ENCODE measurements at regions not wholly inside any gene's neighbourhood (a gene's known extent, or its start where the extent isn't known, plus 50 kb on each side); places are given as distances from the start of the nearest gene placed in this dataset.

DNA sequence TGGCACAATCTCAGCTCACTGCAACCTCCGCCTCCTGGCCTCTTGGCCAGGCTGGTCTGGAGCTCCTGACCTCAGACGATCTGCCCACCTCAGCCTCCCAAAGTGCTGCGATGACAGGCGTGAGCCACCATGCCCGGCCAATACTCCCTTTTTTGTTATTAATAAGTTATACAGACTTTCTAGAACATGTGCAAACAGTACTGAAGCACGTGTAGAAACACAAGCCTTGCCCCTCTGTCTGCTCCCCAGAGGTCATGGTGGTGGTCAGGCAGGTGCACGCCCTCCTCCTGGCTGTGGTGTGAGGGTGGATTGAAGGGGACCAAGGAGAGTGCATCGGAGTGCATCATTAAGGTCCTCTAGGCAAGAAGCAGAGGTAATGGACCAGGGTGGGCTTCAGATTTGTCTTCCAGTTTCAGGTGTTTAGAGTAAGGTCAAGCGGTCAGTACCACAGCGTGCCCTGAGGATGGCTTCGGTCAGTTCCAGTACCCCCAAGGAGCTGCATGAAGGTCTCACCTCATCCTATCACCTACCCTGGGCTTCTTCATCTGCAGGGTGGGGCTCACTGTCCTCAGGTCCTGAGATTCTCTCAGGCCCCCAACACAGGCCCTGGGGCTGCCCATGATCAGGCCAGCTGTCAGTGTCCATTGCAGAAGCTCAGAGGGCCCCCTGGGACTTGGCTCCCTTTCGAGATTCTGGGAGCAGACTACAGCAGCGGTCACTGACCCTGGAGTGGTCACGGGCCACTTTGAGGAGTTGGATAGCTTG is 124.3 kb downstream of the GLI2 start:
- Histone ChIP-seq H3K36me3 (ENCODE audit: control insufficient read depth in 2 of 2, extremely low read depth in 1 of 2, insufficient read depth in 2 of 2, low read length in 2 of 2) (no peaks in the 10 kb centered on the region), H4K20me1 (replicated peaks; ENCODE audit: control insufficient read depth, extremely low read depth, insufficient read depth, low read length) (no peaks in the 10 kb centered on the region), H3K4me2 (ENCODE audit: insufficient read depth, low read length) (no peak overlapping the region), H3K27ac (ENCODE audit: insufficient read depth, low read depth, low read length) (no peak overlapping the region), H2AFZ (ENCODE audit: low read depth, low read length) (no peak overlapping the region), H3K9ac (replicated peaks; ENCODE audit: extremely low read depth, insufficient read depth, low read length) (no peak overlapping the region), H3K27me3 (ENCODE audit: control insufficient read depth in 2 of 2, insufficient read depth in 2 of 2, low read length in 2 of 2) (peaks cover 0 to 2% of the 10 kb centered on the region in 2 experiments), H3K4me3 (replicated peaks in 1 of 3; ENCODE audit: insufficient read depth in 1 of 3, low read depth in 1 of 3, low read length in 3 of 3) (no peak overlapping the region), H3K79me2 (ENCODE audit: control insufficient read depth, insufficient read depth, low read length) (no peaks in the 10 kb centered on the region), H3K9me3 (replicated peaks; ENCODE audit: control insufficient read depth, insufficient read depth, low read length) (no peaks in the 10 kb centered on the region), H3K9me1 (replicated peaks; ENCODE audit: control insufficient read depth, extremely low read depth, insufficient read depth, low read length) (no peaks in the 10 kb centered on the region), H3K4me1 (ENCODE audit: control insufficient read depth, extremely low read depth, insufficient read depth, low read length) (no peaks in the 10 kb centered on the region)
- CTCF ChIA-PET: interaction anchor here (0.8 kb wide), 1 partner anchor 8 kb away, joined by 3 read pairs; no protein-coding TSS in a partner anchor
- dilution Hi-C loops (cut with MboI; ENCODE audit: extremely low pct_ligation_motif_present, low sequenced_read_pairs) (no loop called here), intact Hi-C loops (cut with micrococcal nuclease) (no loop called here)
- FAIRE-seq: no peak
- BruUV-seq (replicated peaks): no TSS peak
- POLR2A ChIA-PET: no interaction called here
- DNase-seq (ENCODE audit: low read depth, low spot score): no peak
- TF ChIP-seq EZH2 (IDR thresholded peaks at IDR 0.05; ENCODE audit: borderline replicate concordance, low read depth, low read length, severe bottlenecking): no peak
- TF ChIP-seq, protein P1, sequence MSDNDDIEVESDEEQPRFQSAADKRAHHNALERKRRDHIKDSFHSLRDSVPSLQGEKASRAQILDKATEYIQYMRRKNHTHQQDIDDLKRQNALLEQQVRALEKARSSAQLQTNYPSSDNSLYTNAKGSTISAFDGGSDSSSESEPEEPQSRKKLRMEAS (IDR thresholded peaks at IDR 0.05; ENCODE audit: insufficient read depth, insufficient read length): no peak
- TF ChIP-seq MYC (IDR thresholded peaks at IDR 0.05; ENCODE audit: low read depth, low read length): no peak
- TF ChIP-seq FOS (IDR thresholded peaks at IDR 0.05; ENCODE audit: borderline replicate concordance, insufficient read depth, low read length): no peak
- no peak for TF ChIP-seq GATA2 (IDR thresholded peaks at IDR 0.05; ENCODE audit: insufficient read depth, insufficient read length, low read depth, low read length)
- no peak for TF ChIP-seq POLR2A (IDR thresholded peaks at IDR 0.05; ENCODE audit: low read depth, low read length)
- no peak for TF ChIP-seq JUN (IDR thresholded peaks at IDR 0.05; ENCODE audit: borderline replicate concordance, insufficient read depth, insufficient read length, low read depth)
- TF ChIP-seq, protein P2, sequence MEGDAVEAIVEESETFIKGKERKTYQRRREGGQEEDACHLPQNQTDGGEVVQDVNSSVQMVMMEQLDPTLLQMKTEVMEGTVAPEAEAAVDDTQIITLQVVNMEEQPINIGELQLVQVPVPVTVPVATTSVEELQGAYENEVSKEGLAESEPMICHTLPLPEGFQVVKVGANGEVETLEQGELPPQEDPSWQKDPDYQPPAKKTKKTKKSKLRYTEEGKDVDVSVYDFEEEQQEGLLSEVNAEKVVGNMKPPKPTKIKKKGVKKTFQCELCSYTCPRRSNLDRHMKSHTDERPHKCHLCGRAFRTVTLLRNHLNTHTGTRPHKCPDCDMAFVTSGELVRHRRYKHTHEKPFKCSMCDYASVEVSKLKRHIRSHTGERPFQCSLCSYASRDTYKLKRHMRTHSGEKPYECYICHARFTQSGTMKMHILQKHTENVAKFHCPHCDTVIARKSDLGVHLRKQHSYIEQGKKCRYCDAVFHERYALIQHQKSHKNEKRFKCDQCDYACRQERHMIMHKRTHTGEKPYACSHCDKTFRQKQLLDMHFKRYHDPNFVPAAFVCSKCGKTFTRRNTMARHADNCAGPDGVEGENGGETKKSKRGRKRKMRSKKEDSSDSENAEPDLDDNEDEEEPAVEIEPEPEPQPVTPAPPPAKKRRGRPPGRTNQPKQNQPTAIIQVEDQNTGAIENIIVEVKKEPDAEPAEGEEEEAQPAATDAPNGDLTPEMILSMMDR (IDR thresholded peaks at IDR 0.05; ENCODE audit: extremely low read depth in 1 of 2, insufficient read depth in 1 of 2, low read depth in 1 of 2, low read length in 2 of 2): no peak
- no peak for TF ChIP-seq POLR2AphosphoS5 (IDR thresholded peaks at IDR 0.05; ENCODE audit: insufficient read depth, low read depth, low read length)
